ENCODE measurements at regions not wholly inside any gene's neighbourhood (a gene's known extent, or its start where the extent isn't known, plus 50 kb on each side); places are given as distances from the start of the nearest gene placed in this dataset.

DNA sequence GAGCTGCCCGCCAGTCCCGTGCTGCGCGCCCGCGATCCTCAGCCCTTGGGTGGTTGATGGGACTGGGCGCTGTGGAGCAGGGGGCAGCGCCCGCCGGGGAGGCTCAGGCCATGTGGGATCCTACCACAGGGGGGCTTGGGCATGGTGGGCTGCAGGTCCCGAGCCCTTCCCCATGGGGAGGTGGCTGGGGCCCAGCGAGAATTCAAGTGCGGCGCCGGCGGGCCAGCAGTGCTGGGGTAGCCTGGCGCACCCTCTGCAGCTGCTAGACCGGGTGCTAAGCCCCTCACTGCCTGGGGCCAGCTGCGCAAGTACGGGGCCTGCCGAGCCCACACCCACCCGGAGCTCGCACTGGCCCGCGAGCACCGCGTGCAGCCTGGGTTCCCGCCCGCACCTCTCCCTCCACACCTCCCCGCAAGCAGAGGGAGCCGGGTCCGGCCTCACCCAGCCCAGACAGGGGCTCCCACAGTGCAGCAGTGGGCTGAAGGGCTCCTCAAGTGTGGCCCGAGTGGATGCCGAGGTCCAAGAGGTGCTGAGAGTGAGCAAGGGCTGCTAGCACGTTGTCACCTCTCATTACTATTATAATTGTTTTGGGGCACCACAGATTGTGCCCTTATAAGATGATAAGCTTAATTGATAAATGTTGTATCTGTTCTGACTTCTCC, 333.2 kb downstream of the CASP12 start:
- Histone ChIP-seq H3K9me3 (peaks cover 4% of the 10 kb centered on the region), H3K4me1 (no peaks in the 10 kb centered on the region), H3K36me3 (ENCODE audit: insufficient read depth in 1 of 2, low read depth in 1 of 2) (no peaks in the 10 kb centered on the region), H3K4me3 (no peak overlapping the region), H3K27me3 (ENCODE audit: insufficient read depth in 3 of 3, low read length in 2 of 3) (no peaks in the 10 kb centered on the region), H3K27ac (no peak overlapping the region)
- TF ChIP-seq, protein P1, sequence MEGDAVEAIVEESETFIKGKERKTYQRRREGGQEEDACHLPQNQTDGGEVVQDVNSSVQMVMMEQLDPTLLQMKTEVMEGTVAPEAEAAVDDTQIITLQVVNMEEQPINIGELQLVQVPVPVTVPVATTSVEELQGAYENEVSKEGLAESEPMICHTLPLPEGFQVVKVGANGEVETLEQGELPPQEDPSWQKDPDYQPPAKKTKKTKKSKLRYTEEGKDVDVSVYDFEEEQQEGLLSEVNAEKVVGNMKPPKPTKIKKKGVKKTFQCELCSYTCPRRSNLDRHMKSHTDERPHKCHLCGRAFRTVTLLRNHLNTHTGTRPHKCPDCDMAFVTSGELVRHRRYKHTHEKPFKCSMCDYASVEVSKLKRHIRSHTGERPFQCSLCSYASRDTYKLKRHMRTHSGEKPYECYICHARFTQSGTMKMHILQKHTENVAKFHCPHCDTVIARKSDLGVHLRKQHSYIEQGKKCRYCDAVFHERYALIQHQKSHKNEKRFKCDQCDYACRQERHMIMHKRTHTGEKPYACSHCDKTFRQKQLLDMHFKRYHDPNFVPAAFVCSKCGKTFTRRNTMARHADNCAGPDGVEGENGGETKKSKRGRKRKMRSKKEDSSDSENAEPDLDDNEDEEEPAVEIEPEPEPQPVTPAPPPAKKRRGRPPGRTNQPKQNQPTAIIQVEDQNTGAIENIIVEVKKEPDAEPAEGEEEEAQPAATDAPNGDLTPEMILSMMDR (IDR thresholded peaks at IDR 0.05) = no peak
- WGBS, 3 donors = 97 to 98% (median 98%) methylated on average over 35 of the region's 35 CpGs
- intact Hi-C loops (cut with DNase I) = no loop called here
- ATAC-seq = no peak
- DNase-seq = peak in 1 of 2 donors; percentile 10

DNA sequence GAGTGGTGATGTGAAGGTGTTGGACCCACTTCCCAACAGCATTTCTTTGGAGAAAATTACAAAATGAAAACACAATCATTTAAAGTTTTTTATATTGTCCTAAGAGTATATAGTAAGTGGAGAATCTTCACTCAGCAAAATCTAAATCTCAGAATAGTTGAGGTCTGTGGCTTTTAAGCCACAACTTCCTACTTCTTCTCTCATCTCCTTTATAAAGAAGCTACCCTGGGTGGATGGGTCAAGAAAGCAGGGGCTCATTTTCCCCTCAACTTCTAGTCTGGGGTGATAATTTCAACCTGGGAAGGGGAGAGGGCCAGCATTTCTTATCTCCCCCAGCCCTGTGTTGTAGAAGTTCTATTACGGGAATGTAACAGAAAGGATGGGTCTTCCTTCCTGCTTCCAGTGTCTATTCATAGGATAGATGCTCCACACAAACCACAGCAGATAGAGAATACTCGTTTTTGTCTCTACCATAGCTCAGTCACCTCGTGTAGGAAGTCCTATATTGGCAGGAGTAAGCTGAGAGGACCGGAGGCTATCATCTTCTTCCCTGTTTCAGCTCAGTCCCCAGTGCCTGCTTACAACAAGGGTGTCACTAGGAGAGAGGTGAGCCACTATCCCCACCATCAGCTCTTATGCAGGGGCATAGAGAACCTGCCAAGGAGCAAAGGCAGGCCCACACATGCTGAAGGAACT, 341.5 kb downstream of the CASP12 start:
- 76 to 84% (median 78%) methylated on average over 4 of the region's 4 CpGs for WGBS, 3 donors
- Histone ChIP-seq H3K27ac (no peak overlapping the region), H3K27me3 (ENCODE audit: insufficient read depth in 3 of 3, low read length in 2 of 3) (no peaks in the 10 kb centered on the region), H3K4me3 (no peak overlapping the region), H3K4me1 (no peaks in the 10 kb centered on the region), H3K9me3 (no peaks in the 10 kb centered on the region), H3K36me3 (ENCODE audit: insufficient read depth in 1 of 2, low read depth in 1 of 2) (no peaks in the 10 kb centered on the region)
- ATAC-seq (no peak), DNase-seq (no peak)
- intact Hi-C loops (cut with DNase I) = no loop called here
- TF ChIP-seq, protein P1 (IDR thresholded peaks at IDR 0.05) = no peak

DNA sequence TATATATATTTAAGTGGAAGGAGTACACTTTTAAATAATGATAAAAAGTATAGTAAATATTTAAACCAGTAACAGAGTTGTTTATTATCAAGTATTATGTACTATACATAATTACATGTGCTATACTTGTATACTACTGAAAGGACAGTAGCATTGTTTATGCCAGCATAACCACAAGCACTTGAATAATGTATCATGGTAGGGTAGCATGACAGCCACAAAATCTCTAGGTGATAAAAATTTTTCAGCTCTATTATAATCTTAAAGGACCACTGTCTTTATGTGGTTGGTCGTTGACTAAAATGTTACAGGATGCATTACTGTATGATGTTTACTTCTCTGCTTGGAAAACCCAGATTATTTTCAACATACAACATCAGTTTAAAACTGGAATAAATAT, 349.2 kb downstream of the CASP12 start:
- Histone ChIP-seq H3K9me3 (no peaks in the 10 kb centered on the region), H3K36me3 (ENCODE audit: insufficient read depth in 1 of 2, low read depth in 1 of 2) (no peaks in the 10 kb centered on the region), H3K27ac (no peak overlapping the region), H3K4me1 (no peaks in the 10 kb centered on the region), H3K27me3 (ENCODE audit: insufficient read depth in 3 of 3, low read length in 2 of 3) (no peaks in the 10 kb centered on the region), H3K4me3 (no peak overlapping the region)
- intact Hi-C loops (cut with DNase I) = no loop called here
- WGBS, 3 donors = 57 to 69% (median 60%) methylated on average over 1 of the region's 1 CpG
- TF ChIP-seq, protein P1 (IDR thresholded peaks at IDR 0.05) = no peak
- no peak for ATAC-seq
- no peak for DNase-seq

DNA sequence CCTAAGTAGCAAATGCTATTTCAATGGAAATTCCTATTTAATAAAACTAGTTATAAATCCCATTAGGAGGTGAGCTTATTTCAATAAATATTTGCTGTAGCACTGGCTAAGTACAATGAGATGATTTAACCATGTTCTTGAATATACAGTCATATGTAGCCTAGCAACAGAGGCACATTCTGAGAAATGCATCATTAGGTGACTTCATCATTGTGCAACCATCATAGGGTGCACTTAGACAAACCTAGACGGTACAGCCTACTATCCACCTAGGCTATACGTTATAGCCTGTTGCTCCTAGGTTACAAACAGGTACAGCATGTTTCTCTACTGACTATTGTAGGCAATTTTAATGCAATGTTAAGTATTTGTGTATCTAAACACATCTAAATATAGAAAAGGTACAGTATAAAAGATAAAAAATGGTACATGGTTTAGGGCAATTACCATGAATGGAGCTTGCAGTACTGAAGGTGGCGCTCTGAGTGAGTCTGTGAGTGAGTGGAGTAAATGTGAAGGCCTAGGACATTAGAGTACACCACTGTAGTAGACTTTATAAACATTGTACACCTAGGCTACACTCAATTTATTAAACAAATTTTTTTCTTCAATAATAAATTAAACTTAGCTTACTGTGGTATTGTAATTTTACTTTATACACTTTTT, 350.1 kb downstream of the CASP12 start:
- 92 to 95% (median 92%) methylated on average over 3 of the region's 3 CpGs for WGBS, 3 donors
- intact Hi-C loops (cut with DNase I) = no loop called here
- Histone ChIP-seq H3K27me3 (ENCODE audit: insufficient read depth in 3 of 3, low read length in 2 of 3) (no peaks in the 10 kb centered on the region), H3K9me3 (no peaks in the 10 kb centered on the region), H3K27ac (no peak overlapping the region), H3K4me1 (no peaks in the 10 kb centered on the region), H3K36me3 (ENCODE audit: insufficient read depth in 1 of 2, low read depth in 1 of 2) (no peaks in the 10 kb centered on the region), H3K4me3 (no peak overlapping the region)
- ATAC-seq (no peak), DNase-seq (no peak)
- TF ChIP-seq, protein P1 (IDR thresholded peaks at IDR 0.05) = no peak
